ENCODE measurements at regions not wholly inside any gene's neighbourhood (a gene's known extent, or its start where the extent isn't known, plus 50 kb on each side); places are given as distances from the start of the nearest gene placed in this dataset.

- WGBS: 90% methylated on average over 9 of the region's 9 CpGs
- TF ChIP-seq CTCF (IDR thresholded peaks at IDR 0.05): no peak
Measured at GRCh38 chr5:29885595-29885994, 1307.9 kb upstream of the CDH6 start.

GRCh38 chr5:29882036-29882435, 1311.5 kb upstream of the CDH6 start:
- no peaks in the 10 kb centered on the region for H3K27me3 ChIP-seq
- WGBS: 80% methylated on average over 8 of the region's 8 CpGs
- TF ChIP-seq POLR2A (IDR thresholded peaks at IDR 0.05; ENCODE audit: low read depth) (no peak), POLR2AphosphoS5 (IDR thresholded peaks at IDR 0.05) (no peak), EP300 (IDR thresholded peaks at IDR 0.05) (no peak), CTCF (IDR thresholded peaks at IDR 0.05) (no peak)
- no peaks in the 10 kb centered on the region for H3K4me1 ChIP-seq
- no peak overlapping the region for H3K4me3 ChIP-seq
- H3K27ac ChIP-seq (replicated peaks in 1 of 4): no peak overlapping the region
- no peaks in the 10 kb centered on the region for H3K9me3 ChIP-seq
- intact Hi-C loops (cut with DNase I): no loop called here
- H3K36me3 ChIP-seq: no peaks in the 10 kb centered on the region
- no peak for DNase-seq (ENCODE audit: extremely low spot score)

More at GRCh38 chr5:29885595-29885994, 1307.9 kb upstream of the CDH6 start:
- Histone ChIP-seq H3K4me1 (no peaks in the 10 kb centered on the region), H3K27me3 (no peaks in the 10 kb centered on the region), H3K9me3 (no peaks in the 10 kb centered on the region), H3K4me3 (no peak overlapping the region), H3K27ac (replicated peaks in 1 of 4) (no peak overlapping the region), H3K36me3 (no peaks in the 10 kb centered on the region)
- DNase-seq (ENCODE audit: extremely low spot score): no peak
- intact Hi-C loops (cut with DNase I): no loop called here

GRCh38 chr5:29879401-29879800, 1314.1 kb upstream of the CDH6 start:
- WGBS: 75% methylated on average over 6 of the region's 6 CpGs
- Histone ChIP-seq H3K36me3 (no peaks in the 10 kb centered on the region), H3K4me1 (no peaks in the 10 kb centered on the region), H3K27ac (replicated peaks in 1 of 4) (no peak overlapping the region), H3K27me3 (no peaks in the 10 kb centered on the region), H3K9me3 (no peaks in the 10 kb centered on the region), H3K4me3 (no peak overlapping the region)
- TF ChIP-seq POLR2A (IDR thresholded peaks at IDR 0.05; ENCODE audit: low read depth) (no peak), CTCF (IDR thresholded peaks at IDR 0.05) (no peak), POLR2AphosphoS5 (IDR thresholded peaks at IDR 0.05) (no peak)
- intact Hi-C loops (cut with DNase I): no loop called here
- DNase-seq (ENCODE audit: extremely low spot score): no peak

- WGBS: 92% methylated on average over 2 of the region's 2 CpGs
- Histone ChIP-seq H3K27ac (replicated peaks in 1 of 4) (no peak overlapping the region), H3K9me3 (no peaks in the 10 kb centered on the region), H3K4me1 (no peaks in the 10 kb centered on the region), H3K4me3 (no peak overlapping the region), H3K27me3 (no peaks in the 10 kb centered on the region), H3K36me3 (no peaks in the 10 kb centered on the region)
- DNase-seq (ENCODE audit: extremely low spot score): no peak
- intact Hi-C loops (cut with DNase I): no loop called here
- TF ChIP-seq CTCF (IDR thresholded peaks at IDR 0.05) (no peak), POLR2A (IDR thresholded peaks at IDR 0.05; ENCODE audit: low read depth) (no peak), POLR2AphosphoS5 (IDR thresholded peaks at IDR 0.05) (no peak), EP300 (IDR thresholded peaks at IDR 0.05) (no peak)
Measured at GRCh38 chr5:29878599-29878998, 1314.9 kb upstream of the CDH6 start.

- DNase-seq (ENCODE audit: extremely low spot score): no peak
- H3K27ac ChIP-seq (replicated peaks in 1 of 4): no peak overlapping the region
- no peak for TF ChIP-seq CTCF (IDR thresholded peaks at IDR 0.05)
- H3K9me3 ChIP-seq: no peaks in the 10 kb centered on the region
- H3K4me1 ChIP-seq: no peaks in the 10 kb centered on the region
- H3K27me3 ChIP-seq: no peaks in the 10 kb centered on the region
- WGBS: 58% methylated on average over 2 of the region's 2 CpGs
- H3K4me3 ChIP-seq: no peak overlapping the region
- intact Hi-C loops (cut with DNase I): no loop called here
- H3K36me3 ChIP-seq: no peaks in the 10 kb centered on the region
Measured at GRCh38 chr5:29867155-29867554, 1326.3 kb upstream of the CDH6 start.
